GM12875 (cell line): ENCODE measurements at regions not wholly inside any gene's neighbourhood (a gene's known extent, or its start where the extent isn't known, plus 50 kb on each side); places are given as distances from the start of the nearest gene placed in this dataset.

Source experiments
- H3K4me3 ChIP-seq: one replicate; pipeline ENCODE4 v1.5.1; 2011; ENCODE audit warnings: low read depth, low read length, control low read depth
- CTCF ChIP-seq: IDR thresholded peaks from 2 replicates; pipeline ENCODE4 v1.5.1; 2011; ENCODE audit warnings: low read depth, mild to moderate bottlenecking, control low read depth, inconsistent platforms, low read length, moderate library complexity, borderline replicate concordance; ENCODE audit not compliant: insufficient read depth

- TF ChIP-seq CTCF, result no peak
- no peak overlapping the region for H3K4me3 ChIP-seq
These were observed 697.2 kb downstream of the ETS1 start for GRCh38 chr11:127890030-127890615.

- TF ChIP-seq CTCF, result no peak
- H3K4me3 ChIP-seq, result no peak overlapping the region
These were observed 699.0 kb downstream of the ETS1 start for GRCh38 chr11:127888386-127888785.

GRCh38 chr11:127875131-127875530 is 712.2 kb downstream of the ETS1 start:
- no peak overlapping the region for H3K4me3 ChIP-seq
- no peak for TF ChIP-seq CTCF

- no peak for TF ChIP-seq CTCF
- H3K4me3 ChIP-seq, result no peak overlapping the region
These were observed 713.9 kb downstream of the ETS1 start for GRCh38 chr11:127873478-127873877.

GRCh38 chr11:127866109-127866508 is 721.2 kb downstream of the ETS1 start:
- no peak for TF ChIP-seq CTCF
- no peak overlapping the region for H3K4me3 ChIP-seq

- no peak overlapping the region for H3K4me3 ChIP-seq
- no peak for TF ChIP-seq CTCF
These were observed 722.5 kb downstream of the ETS1 start for GRCh38 chr11:127864861-127865260.

- TF ChIP-seq CTCF, result no peak
- no peak overlapping the region for H3K4me3 ChIP-seq
These were observed 725.0 kb downstream of the ETS1 start for GRCh38 chr11:127862406-127862805.
